Trophoblast cell (in vitro differentiated cells and primary cell): ENCODE measurements at regions not wholly inside any gene's neighbourhood (a gene's known extent, or its start where the extent isn't known, plus 50 kb on each side); places are given as distances from the start of the nearest gene placed in this dataset.
A peak's percentile ranks its signal among the peaks of the same experiment; 100 is the strongest.

Experiments
- DNase-seq, 2 donors: peaks; one replicate each; pipeline ENCODE4 v3.0.0-alpha.2; 2016
- H2AFZ ChIP-seq: 2 replicates; pipeline ENCODE4 v1.6.1; 2013; ENCODE audit warnings: low read length, moderate library complexity, mild to moderate bottlenecking; ENCODE audit not compliant: insufficient read depth, poor library complexity
- H2AK5ac ChIP-seq: 2 replicates; pipeline ENCODE4 v1.6.1; 2013; ENCODE audit warnings: mild to moderate bottlenecking, low read length
- H2BK120ac ChIP-seq: 2 replicates; pipeline ENCODE4 v1.6.1; 2013; ENCODE audit warnings: low read length, mild to moderate bottlenecking, moderate library complexity; ENCODE audit not compliant: insufficient read depth, poor library complexity
- H2BK12ac ChIP-seq: 2 replicates; pipeline ENCODE4 v1.6.1; 2013; ENCODE audit warnings: mild to moderate bottlenecking, low read length, moderate library complexity
- H2BK5ac ChIP-seq: 2 replicates; pipeline ENCODE4 v1.6.1; 2013; ENCODE audit warnings: low read length, low read depth, moderate library complexity, mild to moderate bottlenecking; ENCODE audit not compliant: poor library complexity
- H3K14ac ChIP-seq: 2 replicates; pipeline ENCODE4 v1.6.1; 2013; ENCODE audit warnings: mild to moderate bottlenecking, low read length
- H3K18ac ChIP-seq: 2 replicates; pipeline ENCODE4 v1.6.1; 2013; ENCODE audit warnings: mild to moderate bottlenecking, low read length
- H3K23ac ChIP-seq: 2 replicates; pipeline ENCODE4 v1.6.1; 2013; ENCODE audit warnings: low read length
- H3K27ac ChIP-seq: 2 replicates; pipeline ENCODE4 v1.5.1; 2013; ENCODE audit warnings: low read depth, mild to moderate bottlenecking, inconsistent platforms, low read length, moderate library complexity
- H3K27me3 ChIP-seq: 2 replicates; pipeline ENCODE4 v1.6.1; 2013; ENCODE audit warnings: inconsistent platforms, mild to moderate bottlenecking, low read length, moderate library complexity; ENCODE audit not compliant: insufficient read depth
- H3K36me3 ChIP-seq, 2 experiments: 1 replicate in 1 of 2; 2 replicates in 1 of 2; pipeline ENCODE4 v1.6.1; 2013; ENCODE audit warnings: low read length in 2 of 2, mild to moderate bottlenecking in 2 of 2, moderate library complexity in 1 of 2; ENCODE audit not compliant: insufficient read depth in 2 of 2, control insufficient read depth in 1 of 2
- H3K4ac ChIP-seq: 2 replicates; pipeline ENCODE4 v1.6.1; 2013; ENCODE audit warnings: low read depth, mild to moderate bottlenecking, low read length, moderate library complexity
- H3K4me1 ChIP-seq, 2 experiments: 1 replicate in 1 of 2; 2 replicates in 1 of 2; pipeline ENCODE4 v1.6.1; 2013; ENCODE audit warnings: low read length in 2 of 2, mild to moderate bottlenecking in 2 of 2, moderate library complexity in 1 of 2; ENCODE audit not compliant: insufficient read depth in 2 of 2, control insufficient read depth in 1 of 2
- H3K4me2 ChIP-seq: 2 replicates; pipeline ENCODE4 v1.6.1; 2013; ENCODE audit warnings: inconsistent platforms, mild to moderate bottlenecking, low read length, moderate library complexity
- H3K4me3 ChIP-seq: 2 replicates; pipeline ENCODE4 v1.5.1; 2013; ENCODE audit warnings: mild to moderate bottlenecking, low read depth, low read length, inconsistent platforms
- H3K79me1 ChIP-seq: one replicate; pipeline ENCODE4 v1.6.1; 2013; ENCODE audit warnings: low read length
- H3K79me2 ChIP-seq: 2 replicates; pipeline ENCODE4 v1.6.1; 2013; ENCODE audit warnings: low read length, mild to moderate bottlenecking; ENCODE audit not compliant: control insufficient read depth, insufficient read depth, poor library complexity
- H3K9ac ChIP-seq: 2 replicates; pipeline ENCODE4 v1.6.1; 2013; ENCODE audit warnings: mild to moderate bottlenecking, low read length
- H3K9me3 ChIP-seq: 2 replicates; pipeline ENCODE4 v1.6.1; 2013; ENCODE audit warnings: low read depth, mild to moderate bottlenecking, control low read depth, inconsistent platforms, low read length; ENCODE audit not compliant: insufficient read depth
- H4K12ac ChIP-seq: 2 replicates; pipeline ENCODE4 v1.6.1; 2013; ENCODE audit warnings: low read depth, mild to moderate bottlenecking, low read length, moderate library complexity
- H4K8ac ChIP-seq: 2 replicates; pipeline ENCODE4 v1.6.1; 2013; ENCODE audit warnings: low read depth, mild to moderate bottlenecking, low read length, moderate library complexity
- H4K91ac ChIP-seq: one replicate; pipeline ENCODE4 v1.6.1; 2013; ENCODE audit warnings: low read depth, mild to moderate bottlenecking, low read length, moderate library complexity
- WGBS: extraction: QIAGEN DNeasy Blood & Tissue Kit; methylation state at CpG from one replicate; pipeline ENCODE4 v1.1.7; 2013; ENCODE audit warnings: missing lambda C conversion rate; ENCODE audit not compliant: insufficient read length, insufficient coverage; ENCODE audit errors: extremely low coverage; 5-methylcytosine and 5-hydroxymethylcytosine counted together

GRCh38 chr13:60788156-60788829, 391.3 kb downstream of the TDRD3 start:
- Histone ChIP-seq H3K9me3 (no peaks in the 10 kb centered on the region), H3K36me3 (no peaks in the 10 kb centered on the region), H3K4me3 (no peak overlapping the region), H3K4me2 (no peak overlapping the region), H3K4ac (no peak overlapping the region), H2BK5ac (no peak overlapping the region), H4K8ac (no peak overlapping the region), H3K9ac (no peak overlapping the region), H4K12ac (no peak overlapping the region), H3K79me2 (no peaks in the 10 kb centered on the region), H2BK12ac (no peak overlapping the region), H3K27me3 (no peaks in the 10 kb centered on the region), H3K79me1 (no peaks in the 10 kb centered on the region), H2AK5ac (no peak overlapping the region), H2AFZ (no peak overlapping the region), H3K23ac (no peak overlapping the region), H2BK120ac (no peak overlapping the region), H4K91ac (no peak overlapping the region), H3K27ac (no peak overlapping the region), H3K14ac (no peak overlapping the region), H3K18ac (no peak overlapping the region), H3K4me1 (no peaks in the 10 kb centered on the region)
- WGBS = no CpG with 5 or more reads among the region's 3 CpGs
- DNase-seq = no peak

- Histone ChIP-seq H3K9me3 (no peaks in the 10 kb centered on the region), H2BK120ac (no peak overlapping the region), H3K4me1 (no peaks in the 10 kb centered on the region), H2BK12ac (no peak overlapping the region), H3K36me3 (no peaks in the 10 kb centered on the region), H2AFZ (no peak overlapping the region), H3K27ac (no peak overlapping the region), H2AK5ac (no peak overlapping the region), H3K9ac (no peak overlapping the region), H3K14ac (no peak overlapping the region), H4K12ac (no peak overlapping the region), H4K8ac (no peak overlapping the region), H3K4me3 (no peak overlapping the region), H3K27me3 (no peaks in the 10 kb centered on the region), H3K18ac (no peak overlapping the region), H3K23ac (no peak overlapping the region), H3K4ac (no peak overlapping the region), H3K79me2 (no peaks in the 10 kb centered on the region), H4K91ac (no peak overlapping the region), H3K4me2 (no peak overlapping the region), H3K79me1 (no peaks in the 10 kb centered on the region), H2BK5ac (no peak overlapping the region)
- no peak for DNase-seq
These were observed 390.1 kb downstream of the TDRD3 start for GRCh38 chr13:60787083-60787482.

GRCh38 chr13:60772726-60773125, 375.7 kb downstream of the TDRD3 start:
- Histone ChIP-seq H4K8ac (no peak overlapping the region), H2BK12ac (no peak overlapping the region), H3K79me2 (no peaks in the 10 kb centered on the region), H2AK5ac (no peak overlapping the region), H3K79me1 (no peaks in the 10 kb centered on the region), H3K4ac (no peak overlapping the region), H2AFZ (no peak overlapping the region), H3K4me3 (no peak overlapping the region), H3K18ac (no peak overlapping the region), H3K23ac (no peak overlapping the region), H3K27ac (no peak overlapping the region), H3K9ac (no peak overlapping the region), H3K36me3 (no peaks in the 10 kb centered on the region), H3K27me3 (no peaks in the 10 kb centered on the region), H2BK120ac (no peak overlapping the region), H3K14ac (no peak overlapping the region), H4K12ac (no peak overlapping the region), H3K4me2 (no peak overlapping the region), H3K4me1 (no peaks in the 10 kb centered on the region), H2BK5ac (no peak overlapping the region), H4K91ac (no peak overlapping the region), H3K9me3 (no peaks in the 10 kb centered on the region)
- DNase-seq = no peak

DNA sequence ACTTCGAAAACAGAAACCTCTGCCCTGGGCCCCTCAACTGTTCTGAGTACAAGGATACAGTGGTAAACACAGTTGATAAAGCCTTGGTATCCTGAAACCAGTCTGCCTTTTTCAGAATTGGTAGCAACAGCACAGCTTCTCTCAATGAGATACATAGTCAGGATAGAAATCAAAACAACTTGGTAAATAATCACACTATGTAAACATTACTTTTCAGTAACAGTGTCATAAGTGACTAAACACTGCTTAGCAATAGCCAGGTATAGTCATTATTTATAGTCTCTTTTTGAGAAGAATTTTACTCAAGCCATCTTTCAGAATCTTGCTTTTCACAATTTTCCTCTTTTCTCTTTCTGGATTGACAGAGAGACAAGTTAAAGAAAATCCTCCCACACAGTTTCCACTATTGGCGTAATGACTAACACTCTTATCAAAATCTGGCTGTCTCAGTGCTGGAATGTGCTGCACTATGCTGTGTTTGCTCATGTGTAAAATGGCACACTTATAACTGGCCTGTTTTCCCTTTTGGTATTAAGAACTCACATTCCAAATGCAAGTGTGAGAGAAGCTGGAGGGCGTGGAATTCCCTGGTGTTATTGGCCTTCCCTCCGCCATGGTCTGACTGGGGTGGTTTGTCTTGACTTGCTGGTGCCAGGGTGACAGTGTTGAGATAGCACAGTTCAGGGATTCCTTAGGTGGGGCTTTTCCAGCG, 368.8 kb downstream of the TDRD3 start:
- Histone ChIP-seq H2BK12ac (no peak overlapping the region), H3K27me3 (no peaks in the 10 kb centered on the region), H4K8ac (no peak overlapping the region), H3K36me3 (no peaks in the 10 kb centered on the region), H3K79me1 (no peaks in the 10 kb centered on the region), H3K9ac (no peak overlapping the region), H2BK120ac (no peak overlapping the region), H2AFZ (no peak overlapping the region), H3K4me2 (no peak overlapping the region), H3K23ac (no peak overlapping the region), H4K12ac (no peak overlapping the region), H3K79me2 (no peaks in the 10 kb centered on the region), H4K91ac (no peak overlapping the region), H3K14ac (no peak overlapping the region), H3K4ac (no peak overlapping the region), H2BK5ac (no peak overlapping the region), H3K4me3 (no peak overlapping the region), H2AK5ac (no peak overlapping the region), H3K9me3 (no peaks in the 10 kb centered on the region), H3K27ac (no peak overlapping the region), H3K18ac (no peak overlapping the region), H3K4me1 (peaks cover 0 to 3% of the 10 kb centered on the region in 2 experiments)
- DNase-seq = peak in 1 of 2 donors; percentile 22
- WGBS = no CpG with 5 or more reads among the region's 5 CpGs
